ENCODE measurements at regions not wholly inside any gene's neighbourhood (a gene's known extent, or its start where the extent isn't known, plus 50 kb on each side); places are given as distances from the start of the nearest gene placed in this dataset.
"Not testable (repeated sequence)": the region's sequence is repeated elsewhere in the genome, so short reads cannot be mapped to it uniquely, and the experiment has no call there.

DNA sequence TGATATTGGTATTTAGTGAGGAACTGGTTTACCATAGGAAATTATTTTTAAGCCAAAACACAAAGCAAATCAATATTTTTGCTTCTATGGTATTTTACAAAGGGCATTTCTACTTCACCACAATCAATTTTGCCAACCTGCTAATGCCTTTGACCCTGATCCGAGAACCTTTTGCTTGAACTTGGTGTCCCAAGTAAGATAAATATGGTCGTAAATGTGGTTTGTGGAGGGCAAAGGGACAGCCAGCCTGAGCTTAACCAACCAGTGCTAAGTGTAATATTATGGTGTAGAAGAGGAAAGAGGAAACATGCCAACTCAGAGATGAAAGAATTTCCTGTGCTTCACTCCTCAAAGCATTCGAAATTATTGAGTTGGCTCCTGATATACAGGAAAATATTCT is 148.4 kb downstream of the C3orf38 start:
- 54% methylated on average over 3 of the region's 3 CpGs for WGBS
- H3K4me1 ChIP-seq (ENCODE audit: control insufficient read depth, insufficient read depth, low read length): no peaks in the 10 kb centered on the region
- H3K9me3 ChIP-seq (ENCODE audit: control insufficient read depth, low read length): no peaks in the 10 kb centered on the region
- no peak overlapping the region for H3K27ac ChIP-seq (ENCODE audit: low read length)
- ATAC-seq (no peak), DNase-seq (no peak)
- H3K27me3 ChIP-seq (ENCODE audit: control insufficient read depth, insufficient read depth): no peaks in the 10 kb centered on the region
- no peak overlapping the region for H3K4me3 ChIP-seq (ENCODE audit: low read length)
- intact Hi-C loops (cut with DNase I): no loop called here

- H3K4me1 ChIP-seq (ENCODE audit: control insufficient read depth, insufficient read depth, low read length): no peaks in the 10 kb centered on the region
- intact Hi-C loops (cut with DNase I): no loop called here
- ATAC-seq (no peak), DNase-seq (no peak)
- H3K27ac ChIP-seq (ENCODE audit: low read length): no peak overlapping the region
- H3K9me3 ChIP-seq (ENCODE audit: control insufficient read depth, low read length): no peaks in the 10 kb centered on the region
- H3K27me3 ChIP-seq (ENCODE audit: control insufficient read depth, insufficient read depth): no peaks in the 10 kb centered on the region
- WGBS: 87% methylated on average over 3 of the region's 3 CpGs
- no peak overlapping the region for H3K4me3 ChIP-seq (ENCODE audit: low read length)
These were observed 151.7 kb downstream of the C3orf38 start for GRCh38 chr3:88301273-88301995.

- DNase-seq (no peak), ATAC-seq (no peak)
- Histone ChIP-seq H3K4me3 (ENCODE audit: low read length) (no peak overlapping the region), H3K27me3 (ENCODE audit: control insufficient read depth, insufficient read depth) (no peaks in the 10 kb centered on the region), H3K4me1 (ENCODE audit: control insufficient read depth, insufficient read depth, low read length) (no peaks in the 10 kb centered on the region), H3K9me3 (ENCODE audit: control insufficient read depth, low read length) (no peaks in the 10 kb centered on the region), H3K27ac (ENCODE audit: low read length) (no peak overlapping the region)
- intact Hi-C loops (cut with DNase I): no loop called here
These were observed 152.2 kb downstream of the C3orf38 start for GRCh38 chr3:88301996-88302393.

DNA sequence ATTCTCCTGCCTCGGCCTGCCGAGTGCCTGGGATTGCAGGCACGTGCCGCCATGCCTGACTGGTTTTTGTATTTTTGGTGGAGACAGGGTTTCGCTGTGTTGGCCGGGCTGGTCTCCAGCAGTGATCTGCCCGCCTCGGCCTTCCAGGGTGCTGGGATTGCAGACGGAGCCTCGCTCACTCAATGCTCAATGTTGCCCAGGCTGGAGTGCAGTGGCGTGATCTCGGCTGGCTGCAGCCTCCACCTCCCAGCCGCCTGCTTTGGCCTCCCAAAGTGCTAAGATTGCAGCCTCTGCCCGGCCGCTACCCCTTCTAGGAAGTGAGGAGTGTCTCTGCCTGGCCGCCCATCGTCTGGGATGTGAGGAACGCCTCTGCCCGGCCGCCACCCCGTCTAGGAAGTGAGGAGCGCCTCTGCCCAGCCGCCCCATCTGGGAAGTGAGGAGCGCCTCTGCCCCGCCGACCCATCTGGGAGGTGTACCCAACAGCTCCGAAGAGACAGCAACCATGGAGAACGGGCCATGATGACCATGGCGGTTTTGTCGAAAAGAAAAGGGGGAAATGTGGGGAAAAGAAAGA is 153.7 kb downstream of the C3orf38 start:
- H3K9me3 ChIP-seq (ENCODE audit: control insufficient read depth, low read length); H3K4me1 ChIP-seq (ENCODE audit: control insufficient read depth, insufficient read depth, low read length); ATAC-seq; H3K4me3 ChIP-seq (ENCODE audit: low read length); H3K27ac ChIP-seq (ENCODE audit: low read length); intact Hi-C loops (cut with DNase I); H3K27me3 ChIP-seq (ENCODE audit: control insufficient read depth, insufficient read depth): not testable (repeated sequence)
- DNase-seq: peak in 1 of 3 donors; percentile 11
- WGBS: 94% methylated on average over 30 of the region's 30 CpGs

GRCh38 chr3:88307666-88308065 is 157.9 kb downstream of the C3orf38 start:
- no peaks in the 10 kb centered on the region for H3K4me1 ChIP-seq (ENCODE audit: control insufficient read depth, insufficient read depth, low read length)
- no peak overlapping the region for H3K4me3 ChIP-seq (ENCODE audit: low read length)
- 39% methylated on average over 12 of the region's 12 CpGs for WGBS
- DNase-seq (peak in 1 of 3 donors; percentile 12), ATAC-seq (no peak)
- no peak overlapping the region for H3K27ac ChIP-seq (ENCODE audit: low read length)
- intact Hi-C loops (cut with DNase I): no loop called here
- H3K9me3 ChIP-seq (ENCODE audit: control insufficient read depth, low read length): no peaks in the 10 kb centered on the region
- no peaks in the 10 kb centered on the region for H3K27me3 ChIP-seq (ENCODE audit: control insufficient read depth, insufficient read depth)

- Histone ChIP-seq H3K9me3 (ENCODE audit: control insufficient read depth, low read length) (no peaks in the 10 kb centered on the region), H3K27me3 (ENCODE audit: control insufficient read depth, insufficient read depth) (no peaks in the 10 kb centered on the region), H3K27ac (ENCODE audit: low read length) (no peak overlapping the region), H3K4me3 (ENCODE audit: low read length) (no peak overlapping the region), H3K4me1 (ENCODE audit: control insufficient read depth, insufficient read depth, low read length) (no peaks in the 10 kb centered on the region)
- intact Hi-C loops (cut with DNase I): no loop called here
- WGBS: 78% methylated on average over 3 of the region's 3 CpGs
- ATAC-seq (no peak), DNase-seq (no peak)
These were observed 162.1 kb downstream of the C3orf38 start for GRCh38 chr3:88311826-88312225.

GRCh38 chr3:88312256-88312655 is 162.5 kb downstream of the C3orf38 start:
- 52% methylated on average over 2 of the region's 2 CpGs for WGBS
- no peak for DNase-seq

GRCh38 chr3:88318067-88318466 is 168.3 kb downstream of the C3orf38 start:
- 79% methylated on average over 3 of the region's 3 CpGs for WGBS
- intact Hi-C loops (cut with DNase I): no loop called here
- no peaks in the 10 kb centered on the region for H3K4me1 ChIP-seq (ENCODE audit: control insufficient read depth, insufficient read depth, low read length)
- DNase-seq (no peak), ATAC-seq (no peak)
- H3K27me3 ChIP-seq (ENCODE audit: control insufficient read depth, insufficient read depth): no peaks in the 10 kb centered on the region
- H3K9me3 ChIP-seq (ENCODE audit: control insufficient read depth, low read length): no peaks in the 10 kb centered on the region
- no peak overlapping the region for H3K4me3 ChIP-seq (ENCODE audit: low read length)
- no peak overlapping the region for H3K27ac ChIP-seq (ENCODE audit: low read length)

More at GRCh38 chr3:88312256-88312655, 162.5 kb downstream of the C3orf38 start:
- Histone ChIP-seq H3K27me3 (ENCODE audit: control insufficient read depth, insufficient read depth) (no peaks in the 10 kb centered on the region), H3K4me1 (ENCODE audit: control insufficient read depth, insufficient read depth, low read length) (no peaks in the 10 kb centered on the region), H3K4me3 (ENCODE audit: low read length) (no peak overlapping the region), H3K9me3 (ENCODE audit: control insufficient read depth, low read length) (no peaks in the 10 kb centered on the region), H3K27ac (ENCODE audit: low read length) (no peak overlapping the region)
- intact Hi-C loops (cut with DNase I): no loop called here
- ATAC-seq: no peak

GRCh38 chr3:88321363-88322050 is 171.7 kb downstream of the C3orf38 start:
- DNase-seq (no peak), ATAC-seq (no peak)
- H3K27me3 ChIP-seq (ENCODE audit: control insufficient read depth, insufficient read depth): no peaks in the 10 kb centered on the region
- intact Hi-C loops (cut with DNase I): no loop called here
- no peak overlapping the region for H3K4me3 ChIP-seq (ENCODE audit: low read length)
- 54% methylated on average over 3 of the region's 3 CpGs for WGBS
- H3K27ac ChIP-seq (ENCODE audit: low read length): no peak overlapping the region
- H3K9me3 ChIP-seq (ENCODE audit: control insufficient read depth, low read length): no peaks in the 10 kb centered on the region
- no peaks in the 10 kb centered on the region for H3K4me1 ChIP-seq (ENCODE audit: control insufficient read depth, insufficient read depth, low read length)

DNA sequence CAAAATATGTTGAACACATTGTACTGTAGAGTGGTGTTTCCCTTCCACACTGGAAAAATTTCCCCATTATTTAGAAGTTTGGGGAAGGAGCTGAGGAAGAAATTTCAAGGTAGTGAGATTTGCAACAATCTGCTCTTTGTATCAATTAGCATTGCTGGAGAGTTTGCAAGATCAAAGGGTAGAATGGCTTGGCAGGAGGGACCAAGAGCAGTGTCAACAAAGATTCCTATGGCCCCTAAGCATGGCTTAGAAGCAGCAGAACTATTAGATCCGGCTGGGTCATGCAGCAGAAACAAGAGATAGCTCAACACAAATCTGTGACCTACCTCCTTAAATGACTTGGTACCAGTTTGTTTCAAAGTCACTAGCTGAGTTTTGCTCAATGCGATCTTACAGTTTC is 175.0 kb downstream of the C3orf38 start:
- DNase-seq (no peak), ATAC-seq (no peak)
- no peaks in the 10 kb centered on the region for H3K27me3 ChIP-seq (ENCODE audit: control insufficient read depth, insufficient read depth)
- no peaks in the 10 kb centered on the region for H3K4me1 ChIP-seq (ENCODE audit: control insufficient read depth, insufficient read depth, low read length)
- no peak overlapping the region for H3K27ac ChIP-seq (ENCODE audit: low read length)
- H3K9me3 ChIP-seq (ENCODE audit: control insufficient read depth, low read length): no peaks in the 10 kb centered on the region
- 87% methylated on average over 2 of the region's 2 CpGs for WGBS
- intact Hi-C loops (cut with DNase I): no loop called here
- no peak overlapping the region for H3K4me3 ChIP-seq (ENCODE audit: low read length)

DNA sequence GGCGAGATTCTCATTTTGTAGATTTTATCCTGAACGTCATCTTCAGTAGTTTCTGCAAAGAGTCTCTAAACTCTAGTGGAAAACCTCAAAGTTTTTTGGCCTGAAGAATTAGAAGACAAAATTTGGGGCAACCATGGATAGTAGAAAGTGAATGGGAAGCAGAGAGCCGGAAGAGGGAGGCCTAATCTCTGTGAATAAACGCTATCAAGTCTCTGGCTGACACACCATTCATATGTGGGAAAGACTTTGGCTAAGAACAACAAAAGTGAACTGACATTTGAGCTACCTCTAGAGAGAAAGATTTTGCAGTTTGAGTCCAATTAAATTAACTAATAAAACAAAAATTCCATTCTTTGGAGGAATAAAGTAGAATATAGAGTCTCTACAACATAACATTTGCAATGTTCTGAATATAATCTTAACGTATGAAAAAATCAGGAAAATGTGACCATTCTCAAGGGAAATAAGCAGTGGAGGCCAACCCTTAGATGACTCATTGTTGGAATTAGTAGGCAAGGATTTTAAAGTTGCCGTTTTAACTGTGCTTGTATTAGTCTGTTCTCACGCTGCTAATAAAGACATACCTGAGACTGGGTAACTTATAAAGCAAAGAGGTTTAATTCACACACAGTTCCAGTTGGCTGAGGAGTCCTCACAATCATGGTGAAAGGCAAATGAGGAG is 184.6 kb downstream of the C3orf38 start:
- H3K27ac ChIP-seq (ENCODE audit: low read length): no peak overlapping the region

More for the DNA sequence above, 184.6 kb downstream of the C3orf38 start:
- DNase-seq (no peak), ATAC-seq (peak; percentile 54 to 73)
- Histone ChIP-seq H3K4me1 (ENCODE audit: control insufficient read depth, insufficient read depth, low read length) (no peaks in the 10 kb centered on the region), H3K9me3 (ENCODE audit: control insufficient read depth, low read length) (no peaks in the 10 kb centered on the region), H3K27me3 (ENCODE audit: control insufficient read depth, insufficient read depth) (no peaks in the 10 kb centered on the region), H3K4me3 (ENCODE audit: low read length) (no peak overlapping the region)
- intact Hi-C loops (cut with DNase I): no loop called here
- WGBS: 56% methylated on average over 7 of the region's 7 CpGs
